ENCODE measurements at regions not wholly inside any gene's neighbourhood (a gene's known extent, or its start where the extent isn't known, plus 50 kb on each side); places are given as distances from the start of the nearest gene placed in this dataset.

GRCh38 chr17:79398441-79398840 is 212.4 kb downstream of the RBFOX3 start:
- Mint-ChIP-seq H3K4me3 (no peak overlapping the region), H3K27ac (no peak overlapping the region), H3K4me1 (ENCODE audit: low read depth) (peaks cover 8% of the 10 kb centered on the region), H3K36me3 (ENCODE audit: low read depth) (no peaks in the 10 kb centered on the region), H3K9me3 (no peaks in the 10 kb centered on the region), H3K27me3 (ENCODE audit: low read depth) (peaks cover 28% of the 10 kb centered on the region)

GRCh38 chr17:79396696-79397095 is 214.2 kb downstream of the RBFOX3 start:
- H3K9me3 Mint-ChIP-seq: no peaks in the 10 kb centered on the region
- H3K27me3 Mint-ChIP-seq (ENCODE audit: low read depth): peaks cover 28% of the 10 kb centered on the region
- no peaks in the 10 kb centered on the region for H3K36me3 Mint-ChIP-seq (ENCODE audit: low read depth)
- H3K4me3 Mint-ChIP-seq: no peak overlapping the region
- no peak overlapping the region for H3K27ac Mint-ChIP-seq
- peaks cover 8% of the 10 kb centered on the region for H3K4me1 Mint-ChIP-seq (ENCODE audit: low read depth)

- Mint-ChIP-seq H3K9me3 (no peaks in the 10 kb centered on the region), H3K4me1 (ENCODE audit: low read depth) (no peaks in the 10 kb centered on the region), H3K4me3 (no peak overlapping the region), H3K27ac (no peak overlapping the region), H3K27me3 (ENCODE audit: low read depth) (peaks cover 19% of the 10 kb centered on the region), H3K36me3 (ENCODE audit: low read depth) (no peaks in the 10 kb centered on the region)
Observed at GRCh38 chr17:79395545-79395944, 215.3 kb downstream of the RBFOX3 start.

GRCh38 chr17:79395066-79395465 is 215.8 kb downstream of the RBFOX3 start:
- H3K4me3 Mint-ChIP-seq: no peak overlapping the region
- no peaks in the 10 kb centered on the region for H3K4me1 Mint-ChIP-seq (ENCODE audit: low read depth)
- H3K27me3 Mint-ChIP-seq (ENCODE audit: low read depth): peaks cover 15% of the 10 kb centered on the region
- no peaks in the 10 kb centered on the region for H3K36me3 Mint-ChIP-seq (ENCODE audit: low read depth)
- H3K27ac Mint-ChIP-seq: no peak overlapping the region
- no peaks in the 10 kb centered on the region for H3K9me3 Mint-ChIP-seq

DNA sequence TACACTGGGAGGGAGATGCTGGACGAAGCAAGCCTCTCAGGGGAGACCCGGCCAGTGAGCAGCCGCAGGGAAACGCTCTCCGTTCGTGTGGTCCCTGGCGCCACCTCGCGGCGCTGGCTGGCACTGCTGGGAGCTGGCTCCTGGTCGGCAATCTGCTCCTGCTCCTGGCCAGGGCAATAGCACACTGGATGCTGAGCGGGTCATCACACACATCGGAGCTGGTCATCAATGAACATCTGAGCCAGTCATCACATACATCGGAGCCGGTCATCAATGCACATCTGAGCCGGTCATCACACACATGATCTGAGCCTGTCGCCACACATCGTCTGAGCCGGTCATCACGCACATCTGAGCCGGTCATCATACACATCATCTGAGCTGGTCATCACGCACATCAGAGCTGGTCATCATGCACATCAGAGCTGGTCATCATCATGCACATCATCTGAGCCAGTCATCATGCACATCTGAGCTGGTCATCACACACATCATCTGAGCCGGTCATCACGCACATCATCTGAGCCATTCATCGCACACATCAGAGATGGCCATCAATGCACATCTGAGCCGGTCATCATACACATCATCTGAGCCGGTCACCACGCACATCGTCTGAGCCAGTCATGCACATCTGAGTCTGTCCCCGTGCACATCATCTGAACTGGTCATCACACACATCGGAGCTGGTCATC is 217.3 kb downstream of the RBFOX3 start:
- Mint-ChIP-seq H3K9me3 (no peaks in the 10 kb centered on the region), H3K27me3 (ENCODE audit: low read depth) (peaks cover 14% of the 10 kb centered on the region), H3K4me1 (ENCODE audit: low read depth) (no peaks in the 10 kb centered on the region), H3K36me3 (ENCODE audit: low read depth) (no peaks in the 10 kb centered on the region), H3K27ac (no peak overlapping the region), H3K4me3 (no peak overlapping the region)

DNA sequence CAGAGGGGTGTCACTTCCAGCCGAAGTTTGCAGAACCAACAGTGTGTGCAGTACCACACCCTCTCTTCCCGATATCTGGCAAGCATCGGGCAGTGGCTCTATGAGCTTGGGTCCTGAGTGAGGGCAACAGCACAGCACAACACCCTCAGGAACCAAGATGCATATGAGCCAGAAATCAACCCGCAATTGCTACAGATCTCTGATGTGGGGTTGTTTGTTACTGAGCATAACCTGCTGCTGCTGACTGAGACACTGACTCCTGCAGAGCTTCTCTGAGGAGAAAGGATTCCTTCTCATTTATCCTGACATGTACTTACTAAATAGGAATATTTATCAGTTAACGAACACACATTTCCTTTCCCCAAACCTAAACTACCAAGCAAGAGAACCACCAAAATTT is 218.3 kb downstream of the RBFOX3 start:
- Mint-ChIP-seq H3K9me3 (no peaks in the 10 kb centered on the region), H3K36me3 (ENCODE audit: low read depth) (no peaks in the 10 kb centered on the region), H3K27me3 (ENCODE audit: low read depth) (peaks cover 11% of the 10 kb centered on the region), H3K4me1 (ENCODE audit: low read depth) (no peaks in the 10 kb centered on the region), H3K27ac (no peak overlapping the region), H3K4me3 (no peak overlapping the region)

DNA sequence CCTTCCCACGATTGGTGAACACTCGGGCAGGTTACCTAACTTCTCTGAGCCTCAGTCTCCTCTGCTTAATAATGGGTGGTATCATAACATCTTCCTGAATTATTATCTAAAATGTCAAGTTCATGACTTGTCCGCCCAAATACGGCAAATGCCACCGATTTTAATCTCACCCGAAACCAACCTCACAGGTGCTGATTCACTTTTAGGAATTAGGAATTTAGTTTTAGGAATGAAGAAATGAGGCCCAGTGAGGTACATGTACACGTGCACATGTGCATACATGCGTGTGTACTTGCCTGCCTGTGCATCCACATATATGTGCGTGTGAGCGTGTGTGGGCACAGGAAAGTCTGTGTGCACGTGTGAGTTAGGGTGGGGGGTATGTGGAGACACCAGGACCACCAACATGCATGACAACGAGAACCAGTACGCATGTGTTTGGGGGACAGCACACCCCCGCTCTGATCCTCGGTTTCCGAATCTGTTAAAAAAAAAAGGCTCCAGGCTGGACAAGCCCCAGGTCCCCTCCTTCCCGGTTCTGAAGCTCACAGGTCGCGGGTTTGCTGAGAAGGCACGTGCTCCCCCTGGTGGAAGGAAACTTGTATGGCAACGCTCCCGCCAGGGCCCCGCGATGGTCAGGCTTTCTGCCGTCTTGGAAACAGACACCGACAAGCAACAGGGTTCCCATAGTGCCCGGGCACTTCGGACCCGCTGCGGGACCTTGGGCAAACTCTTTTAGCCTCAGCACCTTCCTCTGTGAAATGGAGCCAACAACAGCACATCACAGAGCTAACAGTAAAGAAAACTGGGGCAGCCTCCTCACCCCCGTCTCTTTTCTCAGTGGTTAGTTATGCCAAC is 219.2 kb downstream of the RBFOX3 start:
- no peaks in the 10 kb centered on the region for H3K4me1 Mint-ChIP-seq (ENCODE audit: low read depth)

GRCh38 chr17:79389896-79390295 is 221.0 kb downstream of the RBFOX3 start:
- H3K4me3 Mint-ChIP-seq: no peak overlapping the region
- H3K9me3 Mint-ChIP-seq: peaks cover 4% of the 10 kb centered on the region
- H3K4me1 Mint-ChIP-seq (ENCODE audit: low read depth): no peaks in the 10 kb centered on the region
- H3K27ac Mint-ChIP-seq: no peak overlapping the region
- H3K27me3 Mint-ChIP-seq (ENCODE audit: low read depth): peaks cover 11% of the 10 kb centered on the region
- no peaks in the 10 kb centered on the region for H3K36me3 Mint-ChIP-seq (ENCODE audit: low read depth)

More for the DNA sequence above, 219.2 kb downstream of the RBFOX3 start:
- peaks cover 11% of the 10 kb centered on the region for H3K27me3 Mint-ChIP-seq (ENCODE audit: low read depth)
- H3K27ac Mint-ChIP-seq: no peak overlapping the region
- no peaks in the 10 kb centered on the region for H3K36me3 Mint-ChIP-seq (ENCODE audit: low read depth)
- no peaks in the 10 kb centered on the region for H3K9me3 Mint-ChIP-seq
- H3K4me3 Mint-ChIP-seq: no peak overlapping the region

- Mint-ChIP-seq H3K4me1 (ENCODE audit: low read depth) (no peaks in the 10 kb centered on the region), H3K9me3 (peaks cover 4% of the 10 kb centered on the region), H3K27me3 (ENCODE audit: low read depth) (peaks cover 8% of the 10 kb centered on the region), H3K4me3 (no peak overlapping the region), H3K27ac (no peak overlapping the region), H3K36me3 (ENCODE audit: low read depth) (no peaks in the 10 kb centered on the region)
Observed at GRCh38 chr17:79388556-79389295, 222.1 kb downstream of the RBFOX3 start.

DNA sequence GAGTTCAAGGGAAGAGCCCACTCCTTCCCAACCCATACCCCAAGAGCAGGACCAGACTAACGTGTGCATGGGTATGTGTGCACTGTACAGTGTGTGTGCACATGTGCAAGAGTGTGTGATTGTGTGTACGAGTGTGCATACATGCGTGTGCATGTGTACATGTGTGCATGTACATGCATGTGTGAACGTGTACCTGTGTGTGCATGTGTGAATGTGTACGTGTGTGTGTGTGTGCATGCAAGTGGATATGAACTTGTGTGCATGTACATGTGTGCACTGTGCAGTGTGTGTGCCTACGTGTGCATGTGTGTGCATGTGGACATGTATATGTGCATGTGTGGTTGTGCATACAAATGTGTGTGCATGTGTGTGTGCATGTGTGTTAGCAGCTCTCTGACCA is 223.1 kb downstream of the RBFOX3 start:
- H3K27me3 Mint-ChIP-seq (ENCODE audit: low read depth): peaks cover 4% of the 10 kb centered on the region
- H3K36me3 Mint-ChIP-seq (ENCODE audit: low read depth): no peaks in the 10 kb centered on the region
- no peaks in the 10 kb centered on the region for H3K4me1 Mint-ChIP-seq (ENCODE audit: low read depth)
- no peak overlapping the region for H3K4me3 Mint-ChIP-seq
- H3K9me3 Mint-ChIP-seq: peaks cover 4% of the 10 kb centered on the region
- H3K27ac Mint-ChIP-seq: no peak overlapping the region

DNA sequence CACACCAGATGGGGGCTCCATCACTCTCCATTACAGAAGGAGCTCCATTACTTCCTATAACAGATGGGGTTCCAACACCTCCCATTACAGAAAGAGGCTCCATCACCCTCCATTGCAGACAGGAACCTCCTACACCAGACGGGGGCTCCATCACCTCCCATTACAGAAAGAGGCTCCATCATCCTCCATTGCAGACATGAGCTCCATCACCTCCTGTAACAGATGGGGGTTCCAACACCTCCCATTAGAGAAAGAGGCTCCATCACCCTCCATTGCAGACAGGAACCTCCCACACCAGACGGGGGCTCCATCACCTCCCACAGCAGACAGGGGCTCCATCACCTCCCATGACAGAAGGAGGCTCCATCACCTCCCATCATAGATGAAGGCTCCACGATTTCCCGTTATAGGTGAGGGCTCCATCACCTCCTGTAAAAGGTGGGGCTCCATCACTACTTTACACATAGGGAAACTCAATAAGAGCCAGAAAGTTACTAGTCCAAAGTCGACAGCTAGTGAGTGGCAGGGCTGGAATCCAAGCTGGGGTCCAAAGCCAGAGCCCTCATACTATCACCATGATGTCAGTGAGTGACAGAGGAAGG is 224.8 kb downstream of the RBFOX3 start:
- Mint-ChIP-seq H3K9me3 (peaks cover 4% of the 10 kb centered on the region), H3K36me3 (ENCODE audit: low read depth) (no peaks in the 10 kb centered on the region), H3K27ac (no peak overlapping the region), H3K4me3 (no peak overlapping the region), H3K4me1 (ENCODE audit: low read depth) (no peaks in the 10 kb centered on the region), H3K27me3 (ENCODE audit: low read depth) (no peaks in the 10 kb centered on the region)

DNA sequence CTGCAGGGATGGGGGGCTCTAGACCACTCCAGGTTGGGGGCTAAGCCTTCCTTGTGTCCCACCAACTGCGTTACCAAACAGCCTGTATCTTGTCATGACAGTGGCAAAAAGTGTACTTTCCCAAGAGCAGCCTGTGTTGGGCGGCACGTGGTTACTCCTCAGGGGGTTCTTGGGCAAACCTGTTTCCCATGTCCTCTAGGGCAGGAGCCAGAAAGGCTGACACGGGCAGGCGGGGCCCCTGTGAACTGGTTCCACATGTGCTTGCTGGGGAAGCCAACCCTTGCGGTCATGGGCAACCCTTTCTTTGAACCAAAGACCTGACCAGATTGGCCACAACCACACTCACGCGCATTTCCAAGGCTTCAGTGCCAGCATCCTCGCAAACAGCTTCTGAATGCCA is 228.5 kb downstream of the RBFOX3 start:
- H3K4me1 Mint-ChIP-seq (ENCODE audit: low read depth): no peaks in the 10 kb centered on the region
- H3K9me3 Mint-ChIP-seq: peaks cover 4% of the 10 kb centered on the region
- H3K4me3 Mint-ChIP-seq: no peak overlapping the region
- no peaks in the 10 kb centered on the region for H3K27me3 Mint-ChIP-seq (ENCODE audit: low read depth)
- no peaks in the 10 kb centered on the region for H3K36me3 Mint-ChIP-seq (ENCODE audit: low read depth)
- no peak overlapping the region for H3K27ac Mint-ChIP-seq

DNA sequence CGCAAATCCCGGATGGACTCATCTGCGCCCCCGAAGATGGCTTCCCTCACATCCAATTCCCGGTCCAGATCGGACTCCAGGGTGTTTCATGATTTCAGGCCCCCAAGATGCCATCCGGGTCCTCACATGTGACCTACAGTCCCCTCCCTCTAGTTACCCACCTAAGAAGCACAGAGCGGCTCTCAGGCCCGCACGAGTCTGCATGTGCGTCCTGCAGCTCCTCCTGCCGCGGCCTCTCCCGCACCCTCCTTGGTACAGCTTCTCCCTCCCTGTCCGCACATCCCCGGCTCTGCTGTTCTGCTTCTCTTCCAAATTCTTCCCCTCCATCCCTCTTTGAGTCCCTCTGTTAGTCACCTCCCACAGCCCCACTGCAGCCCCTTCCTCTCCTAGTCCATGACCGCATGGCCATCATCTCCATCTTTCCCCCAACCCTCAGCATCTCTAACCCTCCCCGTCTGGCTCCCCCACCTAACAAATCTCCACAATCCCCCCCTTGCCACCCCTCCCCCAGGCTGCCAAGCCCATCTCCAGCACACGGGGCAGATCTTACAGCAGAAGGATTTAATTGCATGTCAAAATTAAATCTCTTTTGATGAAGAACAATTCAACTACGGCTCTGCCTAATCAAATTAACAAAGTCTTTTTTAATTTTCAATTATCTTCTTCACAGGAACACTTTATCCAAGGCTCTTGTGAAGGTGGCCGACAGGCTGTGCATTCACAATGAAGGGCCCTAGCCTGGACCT is 231.0 kb downstream of the RBFOX3 start:
- Mint-ChIP-seq H3K4me3 (no peak overlapping the region), H3K9me3 (no peaks in the 10 kb centered on the region), H3K36me3 (ENCODE audit: low read depth) (no peaks in the 10 kb centered on the region), H3K27ac (no peak overlapping the region), H3K4me1 (ENCODE audit: low read depth) (no peaks in the 10 kb centered on the region), H3K27me3 (ENCODE audit: low read depth) (no peaks in the 10 kb centered on the region)

- no peaks in the 10 kb centered on the region for H3K9me3 Mint-ChIP-seq
- H3K36me3 Mint-ChIP-seq (ENCODE audit: low read depth): no peaks in the 10 kb centered on the region
- H3K27ac Mint-ChIP-seq: no peak overlapping the region
- no peaks in the 10 kb centered on the region for H3K27me3 Mint-ChIP-seq (ENCODE audit: low read depth)
- H3K4me1 Mint-ChIP-seq (ENCODE audit: low read depth): no peaks in the 10 kb centered on the region
- H3K4me3 Mint-ChIP-seq: no peak overlapping the region
Observed at GRCh38 chr17:79377230-79377786, 233.5 kb downstream of the RBFOX3 start.

All from T-helper 1 cell treated with Interleukin-12 subunit alpha and Interleukin-12 subunit beta and Interleukin-4 antibody, amounts not matched to agents 30 μg/mL and 1 μg/mL, for 36 hours (primary cell).